HG02759 (cell line): ENCODE measurements at regions not wholly inside any gene's neighbourhood (a gene's known extent, or its start where the extent isn't known, plus 50 kb on each side); places are given as distances from the start of the nearest gene placed in this dataset.

Experiments
- ATAC-seq: cut with Tn5 transposase; IDR thresholded peaks from one replicate; pipeline ENCODE4 v1.9.1; 2021; ENCODE audit warnings: mild to moderate bottlenecking, moderate library complexity; ENCODE audit not compliant: unreplicated experiment

GRCh38 chr6:169940481-169941271, 189.3 kb downstream of the ERMARD start:
- no peak for ATAC-seq

GRCh38 chr6:169939554-169940164, 188.2 kb downstream of the ERMARD start:
- no peak for ATAC-seq

- no peak for ATAC-seq
Observed at GRCh38 chr6:169938731-169939130, 187.3 kb downstream of the ERMARD start.

- no peak for ATAC-seq
Observed at GRCh38 chr6:169938262-169938701, 186.9 kb downstream of the ERMARD start.

GRCh38 chr6:169937389-169938261, 186.2 kb downstream of the ERMARD start:
- ATAC-seq: no peak

- no peak for ATAC-seq
Observed at GRCh38 chr6:169936355-169936975, 185.0 kb downstream of the ERMARD start.

- ATAC-seq: no peak
Observed at GRCh38 chr6:169935861-169936260, 184.4 kb downstream of the ERMARD start.

- no peak for ATAC-seq
Observed at GRCh38 chr6:169935348-169935718, 183.9 kb downstream of the ERMARD start.

GRCh38 chr6:169934699-169935347, 183.4 kb downstream of the ERMARD start:
- no peak for ATAC-seq

GRCh38 chr6:169933839-169934698, 182.6 kb downstream of the ERMARD start:
- no peak for ATAC-seq

- no peak for ATAC-seq
Observed at GRCh38 chr6:169933251-169933821, 181.9 kb downstream of the ERMARD start.

GRCh38 chr6:169932491-169932890, 181.1 kb downstream of the ERMARD start:
- no peak for ATAC-seq

GRCh38 chr6:169931261-169931660, 179.8 kb downstream of the ERMARD start:
- ATAC-seq: no peak

- no peak for ATAC-seq
Observed at GRCh38 chr6:169930799-169931198, 179.4 kb downstream of the ERMARD start.

- no peak for ATAC-seq
Observed at GRCh38 chr6:169927711-169928110, 176.3 kb downstream of the ERMARD start.

GRCh38 chr6:169926617-169927417, 175.4 kb downstream of the ERMARD start:
- ATAC-seq: no peak

GRCh38 chr6:169923468-169924464, 172.3 kb downstream of the ERMARD start:
- no peak for ATAC-seq
